Motor neuron (in vitro differentiated cells): ENCODE measurements at regions not wholly inside any gene's neighbourhood (a gene's known extent, or its start where the extent isn't known, plus 50 kb on each side); places are given as distances from the start of the nearest gene placed in this dataset.
A peak's percentile ranks its signal among the peaks of the same experiment; 100 is the strongest.
"Not testable (repeated sequence)": the region's sequence is repeated elsewhere in the genome, so short reads cannot be mapped to it uniquely, and the experiment has no call there.

Experiments used
- ATAC-seq, 8 experiments: fragments of 200-7000 bp; cut with Tn5 transposase; replicated peaks in 6 of 8; 2 replicates each; pipeline ENCODE4 v1.8.0; 2021; ENCODE audit warnings: mild to moderate bottlenecking in 8 of 8, moderate library complexity in 8 of 8
- H3K27ac ChIP-seq, 2 donors: fragments of 250-450 bp; sonication (Bioruptor Pico); 2 replicates each; pipeline ENCODE4 v1.9.0; 2021; ENCODE audit warnings: antibody characterized with exemption in 2 of 2, mild to moderate bottlenecking in 2 of 2, moderate library complexity in 1 of 2
- H3K4me1 ChIP-seq, 2 donors: fragments of 250-450 bp; sonication (Bioruptor Pico); replicated peaks in 1 of 2; 2 replicates each; pipeline ENCODE4 v1.6.1; 2021; ENCODE audit warnings: antibody characterized with exemption in 2 of 2, mild to moderate bottlenecking in 2 of 2, moderate library complexity in 1 of 2
- H3K4me3 ChIP-seq, 5 donors: fragments of 250-450 bp; sonication (Bioruptor Pico); 2 replicates each; pipeline ENCODE4 v1.9.0; 2021; ENCODE audit warnings: antibody characterized with exemption in 5 of 5, mild to moderate bottlenecking in 5 of 5, moderate library complexity in 4 of 5
- whole genome bisulfite sequencing, 10 experiments: fragments of 450-650 bp; shearing (Covaris generic); methylation state at CpG; one replicate each; pipeline ENCODE4 v1.0.0; 2022; 5-methylcytosine and 5-hydroxymethylcytosine counted together
- in situ Hi-C, 9 experiments: fragments of 400-800 bp; cut with MboI; loops; one replicate each; pipeline ENCODE4 v1.15.0; 2021; ENCODE audit warnings: low sequenced_read_pairs in 9 of 9, low pct_unique_long_range_greater_than_20kb in 2 of 9; ENCODE audit not compliant: unreplicated experiment in 9 of 9

- H3K27ac ChIP-seq = no peak overlapping the region
- in situ Hi-C loops = no loop called here
- ATAC-seq = no peak
- WGBS, 10 experiments = 20 to 100% (median 80%) methylated on average over 1 of the region's 1 CpG; no CpG with 5 or more reads in 5 of the 10 experiments
- peaks cover 14 to 15% of the 10 kb centered on the region in 2 donors for H3K4me1 ChIP-seq
- H3K4me3 ChIP-seq = no peak overlapping the region
Observed at GRCh38 chr13:50382511-50382910, 367.3 kb downstream of the KCNRG start.

- ATAC-seq = no peak
- Histone ChIP-seq H3K4me3 (no peak overlapping the region), H3K27ac (no peak overlapping the region), H3K4me1 (peaks cover 14 to 15% of the 10 kb centered on the region in 2 donors)
- WGBS, 10 experiments = 50 to 100% (median 71%) methylated on average over 1 to 4 of the region's 4 CpGs; no CpG with 5 or more reads in 1 of the 10 experiments
- in situ Hi-C loops = no loop called here
Observed at GRCh38 chr13:50382951-50383350, 367.7 kb downstream of the KCNRG start.

- 46 to 100% (median 86%) methylated on average over 1 of the region's 1 CpG; no CpG with 5 or more reads in 3 of the 10 experiments for WGBS, 10 experiments
- Histone ChIP-seq H3K4me3 (no peak overlapping the region), H3K4me1 (peaks cover 9 to 14% of the 10 kb centered on the region in 2 donors), H3K27ac (no peak overlapping the region)
- ATAC-seq = no peak
- in situ Hi-C loops = no loop called here
Observed at GRCh38 chr13:50384724-50385123, 369.5 kb downstream of the KCNRG start.

- peaks cover 9 to 14% of the 10 kb centered on the region in 2 donors for H3K4me1 ChIP-seq
- ATAC-seq = peak; percentile 62 to 85 (median 78)
- in situ Hi-C loops = no loop called here
- 6 to 85% (median 47%) methylated on average over 4 to 10 of the region's 10 CpGs for WGBS, 10 experiments
- no peak overlapping the region for H3K27ac ChIP-seq
- no peak overlapping the region for H3K4me3 ChIP-seq
Observed at GRCh38 chr13:50386541-50387050, 371.4 kb downstream of the KCNRG start.

GRCh38 chr13:50387051-50387581, 371.9 kb downstream of the KCNRG start:
- Histone ChIP-seq H3K4me3 (no peak overlapping the region), H3K4me1 (peaks cover 9 to 14% of the 10 kb centered on the region in 2 donors), H3K27ac (no peak overlapping the region)
- in situ Hi-C loops = no loop called here
- WGBS, 10 experiments = 33 to 100% (median 76%) methylated on average over 1 to 6 of the region's 6 CpGs; no CpG with 5 or more reads in 1 of the 10 experiments
- peak; percentile 64 to 95 (median 83) for ATAC-seq

GRCh38 chr13:50388481-50388880, 373.2 kb downstream of the KCNRG start:
- 45 to 100% (median 80%) methylated on average over 2 to 3 of the region's 3 CpGs; no CpG with 5 or more reads in 1 of the 10 experiments for WGBS, 10 experiments
- no peak overlapping the region for H3K27ac ChIP-seq
- in situ Hi-C loops = no loop called here
- ATAC-seq = no peak
- H3K4me1 ChIP-seq = peaks cover 19 to 26% of the 10 kb centered on the region in 2 donors
- no peak overlapping the region for H3K4me3 ChIP-seq

- Histone ChIP-seq H3K27ac (no peak overlapping the region), H3K4me3 (no peak overlapping the region), H3K4me1 (peaks cover 26 to 38% of the 10 kb centered on the region in 2 donors)
- in situ Hi-C loops = no loop called here
- ATAC-seq = no peak
- 60 to 100% (median 76%) methylated on average over 1 to 4 of the region's 4 CpGs; no CpG with 5 or more reads in 2 of the 10 experiments for WGBS, 10 experiments
Observed at GRCh38 chr13:50389726-50390125, 374.5 kb downstream of the KCNRG start.

GRCh38 chr13:50390503-50391248, 375.4 kb downstream of the KCNRG start:
- Histone ChIP-seq H3K27ac (no peak overlapping the region), H3K4me3 (no peak overlapping the region), H3K4me1 (peaks cover 26 to 39% of the 10 kb centered on the region in 2 donors)
- in situ Hi-C loops = no loop called here
- 20 to 100% (median 76%) methylated on average over 1 to 3 of the region's 3 CpGs; no CpG with 5 or more reads in 1 of the 10 experiments for WGBS, 10 experiments
- no peak for ATAC-seq

- Histone ChIP-seq H3K4me3 (no peak overlapping the region), H3K4me1 (peaks cover 17 to 25% of the 10 kb centered on the region in 2 donors), H3K27ac (no peak overlapping the region)
- 44 to 100% (median 89%) methylated on average over 1 of the region's 1 CpG; no CpG with 5 or more reads in 4 of the 10 experiments for WGBS, 10 experiments
- in situ Hi-C loops = no loop called here
- ATAC-seq = no peak
Observed at GRCh38 chr13:50392977-50393376, 377.7 kb downstream of the KCNRG start.

GRCh38 chr13:50393628-50394027, 378.4 kb downstream of the KCNRG start:
- H3K4me3 ChIP-seq = no peak overlapping the region
- H3K4me1 ChIP-seq = peaks cover 17 to 25% of the 10 kb centered on the region in 2 donors
- in situ Hi-C loops = no loop called here
- peak in 6 of 8 experiments; percentile 46 to 100 (median 100) for ATAC-seq
- WGBS, 10 experiments = 0 to 80% (median 7%) methylated on average over 1 to 6 of the region's 6 CpGs; no CpG with 5 or more reads in 2 of the 10 experiments
- peak overlapping the region; percentile 17 to 40 for H3K27ac ChIP-seq

- no peak overlapping the region for H3K27ac ChIP-seq
- no peak overlapping the region for H3K4me3 ChIP-seq
- H3K4me1 ChIP-seq = peaks cover 20 to 27% of the 10 kb centered on the region in 2 donors
- in situ Hi-C loops = no loop called here
- no peak for ATAC-seq
Observed at GRCh38 chr13:50396001-50396400, 380.8 kb downstream of the KCNRG start.

- H3K4me3 ChIP-seq, in situ Hi-C loops, ATAC-seq, H3K27ac ChIP-seq: not testable (repeated sequence)
- 100% methylated on average over 2 of the region's 31 CpGs; no CpG with 5 or more reads in 9 of the 10 experiments for WGBS, 10 experiments
- peaks cover 26 to 32% of the 10 kb centered on the region in 2 donors for H3K4me1 ChIP-seq
Observed at GRCh38 chr13:50396618-50397017, 381.4 kb downstream of the KCNRG start.

GRCh38 chr13:50400035-50400726, 384.9 kb downstream of the KCNRG start:
- in situ Hi-C loops = no loop called here
- Histone ChIP-seq H3K4me1 (peaks cover 7 to 9% of the 10 kb centered on the region in 2 donors), H3K27ac (no peak overlapping the region), H3K4me3 (no peak overlapping the region)
- peak in 2 of 8 experiments; percentile 13 for ATAC-seq
- 56 to 100% (median 83%) methylated on average over 1 to 3 of the region's 3 CpGs for WGBS, 10 experiments
